Activated CD8-positive, alpha-beta T cell treated with anti-CD3 and anti-CD28 coated beads for 36 hours (primary cell): ENCODE measurements at regions not wholly inside any gene's neighbourhood (a gene's known extent, or its start where the extent isn't known, plus 50 kb on each side); places are given as distances from the start of the nearest gene placed in this dataset.
"Not testable (repeated sequence)": the region's sequence is repeated elsewhere in the genome, so short reads cannot be mapped to it uniquely, and the experiment has no call there.

Source experiments
- ATAC-seq: fragments of 200-7000 bp; cut with Tn5 transposase; one replicate; pipeline ENCODE4 v1.10.0; 2021; ENCODE audit warnings: mild to moderate bottlenecking, moderate library complexity
- CTCF ChIA-PET: fragments of 350-600 bp; sonication (Branson Sonifier 250); formaldehyde crosslinking; loops from one replicate; lab custom pipeline; 2021; ENCODE audit warnings: antibody characterized with exemption; lab: Charles Lee
- POLR2A ChIA-PET: fragments of 350-600 bp; sonication (Branson Sonifier 250); formaldehyde crosslinking; loops from one replicate; lab custom pipeline; 2021; ENCODE audit warnings: antibody characterized with exemption; lab: Charles Lee
- DNase-seq: peaks from one replicate; pipeline ENCODE4 v3.0.0-alpha.2; 2020
- H3K27ac Mint-ChIP-seq: one replicate; pipeline ENCODE4 v1.8.0; 2021; ENCODE audit warnings: mild to moderate bottlenecking, mixed read lengths
- H3K27me3 Mint-ChIP-seq: one replicate; pipeline ENCODE4 v1.8.0; 2021; ENCODE audit warnings: mixed read lengths
- H3K36me3 Mint-ChIP-seq: one replicate; pipeline ENCODE4 v1.8.0; 2021; ENCODE audit warnings: low read depth, mixed read lengths
- H3K4me1 Mint-ChIP-seq: one replicate; pipeline ENCODE4 v1.8.0; 2021; ENCODE audit warnings: low read depth, mixed read lengths
- H3K4me3 Mint-ChIP-seq: one replicate; pipeline ENCODE4 v1.8.0; 2021; ENCODE audit warnings: mild to moderate bottlenecking, moderate library complexity, mixed read lengths
- H3K9me3 Mint-ChIP-seq: one replicate; pipeline ENCODE4 v1.8.0; 2021; ENCODE audit warnings: mixed read lengths
- intact Hi-C: fragments of 100-400 bp; cut with micrococcal nuclease; formaldehyde crosslinking; loops from one replicate; pipeline ENCODE4 v1.10.0; 2022
- TF ChIP-seq, protein P1 (sequence below): fragments of 200-600 bp; IDR thresholded peaks from one replicate; pipeline ENCODE4 v1.8.0; 2022; ENCODE audit warnings: antibody characterized with exemption, mild to moderate bottlenecking

DNA sequence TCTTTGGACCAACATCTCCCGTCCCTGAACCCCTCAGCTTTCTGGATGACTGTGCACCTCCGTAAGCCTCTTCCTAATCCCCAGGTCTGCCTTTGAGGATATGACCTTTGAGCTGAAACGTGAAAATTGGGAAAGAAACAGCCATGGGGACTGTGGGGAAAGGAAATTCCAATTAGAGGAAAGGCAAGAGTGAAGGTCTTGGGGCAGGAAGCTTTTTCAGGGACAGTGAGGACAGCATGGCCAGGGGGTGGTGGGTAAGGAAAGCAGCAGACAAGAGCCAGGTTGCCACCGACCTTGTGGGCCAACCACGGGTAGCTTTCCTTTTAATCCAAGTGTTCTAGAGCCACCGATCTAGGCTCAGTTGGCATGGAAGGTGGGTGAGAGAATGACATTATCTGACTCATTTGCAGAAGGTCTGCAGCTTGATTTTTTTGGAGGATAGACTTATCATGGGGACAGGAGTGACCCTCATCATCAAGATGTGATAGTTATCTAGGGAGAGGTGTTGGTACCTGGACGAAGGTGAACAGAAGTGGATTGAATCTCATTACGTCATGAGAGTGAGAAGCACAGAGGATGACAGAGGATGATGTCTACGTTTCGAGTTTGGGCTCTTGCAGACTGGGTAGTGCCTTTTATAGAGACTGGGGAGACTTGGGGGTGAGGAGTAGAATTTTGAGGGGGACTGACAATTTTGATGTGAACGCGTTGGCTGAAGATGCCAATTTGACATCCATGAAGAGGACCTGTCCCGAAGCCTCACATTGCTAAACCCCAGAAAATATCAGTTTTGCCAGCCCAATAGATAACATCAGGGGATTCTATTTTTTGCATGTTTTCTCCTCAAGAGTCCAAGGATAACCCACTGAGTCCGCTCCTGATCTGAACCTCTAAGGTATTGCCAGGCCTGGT lies 136.7 kb upstream of the PEG3 start:
- DNase-seq (no peak), ATAC-seq (no peak)
- Mint-ChIP-seq H3K36me3 (peaks cover 4% of the 10 kb centered on the region), H3K27me3 (no peaks in the 10 kb centered on the region), H3K27ac (no peak overlapping the region), H3K4me1 (no peaks in the 10 kb centered on the region), H3K4me3 (no peak overlapping the region), H3K9me3 (peaks cover 25% of the 10 kb centered on the region)
- CTCF ChIA-PET = no interaction called here
- intact Hi-C loops = no loop called here
- POLR2A ChIA-PET = no interaction called here
- TF ChIP-seq, protein P1, sequence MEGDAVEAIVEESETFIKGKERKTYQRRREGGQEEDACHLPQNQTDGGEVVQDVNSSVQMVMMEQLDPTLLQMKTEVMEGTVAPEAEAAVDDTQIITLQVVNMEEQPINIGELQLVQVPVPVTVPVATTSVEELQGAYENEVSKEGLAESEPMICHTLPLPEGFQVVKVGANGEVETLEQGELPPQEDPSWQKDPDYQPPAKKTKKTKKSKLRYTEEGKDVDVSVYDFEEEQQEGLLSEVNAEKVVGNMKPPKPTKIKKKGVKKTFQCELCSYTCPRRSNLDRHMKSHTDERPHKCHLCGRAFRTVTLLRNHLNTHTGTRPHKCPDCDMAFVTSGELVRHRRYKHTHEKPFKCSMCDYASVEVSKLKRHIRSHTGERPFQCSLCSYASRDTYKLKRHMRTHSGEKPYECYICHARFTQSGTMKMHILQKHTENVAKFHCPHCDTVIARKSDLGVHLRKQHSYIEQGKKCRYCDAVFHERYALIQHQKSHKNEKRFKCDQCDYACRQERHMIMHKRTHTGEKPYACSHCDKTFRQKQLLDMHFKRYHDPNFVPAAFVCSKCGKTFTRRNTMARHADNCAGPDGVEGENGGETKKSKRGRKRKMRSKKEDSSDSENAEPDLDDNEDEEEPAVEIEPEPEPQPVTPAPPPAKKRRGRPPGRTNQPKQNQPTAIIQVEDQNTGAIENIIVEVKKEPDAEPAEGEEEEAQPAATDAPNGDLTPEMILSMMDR = no peak

DNA sequence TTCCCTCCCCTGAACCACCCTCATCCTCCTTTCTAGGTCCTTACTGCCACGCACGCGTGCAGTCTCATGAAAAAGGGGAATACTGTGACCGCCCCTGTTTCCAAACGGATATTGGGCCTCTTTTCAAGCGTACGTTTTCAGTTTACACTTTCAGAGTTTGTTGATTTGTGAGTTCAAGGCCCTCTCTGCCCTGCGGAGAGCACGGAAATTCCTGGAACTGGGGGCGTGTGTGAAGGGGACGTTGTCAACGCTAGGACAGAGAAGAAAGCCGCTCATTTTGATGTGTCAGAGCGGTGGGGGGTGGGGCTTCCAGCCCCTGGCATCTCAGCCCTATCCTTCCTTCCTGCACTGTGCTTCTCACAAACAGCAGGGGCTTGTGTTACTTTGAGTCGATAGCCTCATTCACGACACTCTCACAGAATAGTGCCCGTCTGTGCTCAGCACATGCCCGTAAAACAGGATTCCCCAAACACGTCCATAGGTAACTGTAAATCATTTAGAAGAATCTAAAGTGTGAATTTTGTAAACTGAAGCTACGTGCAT lies 137.6 kb upstream of the PEG3 start:
- Mint-ChIP-seq H3K4me1 (no peaks in the 10 kb centered on the region), H3K4me3 (no peak overlapping the region), H3K27ac (no peak overlapping the region), H3K27me3 (no peaks in the 10 kb centered on the region), H3K9me3 (peaks cover 28% of the 10 kb centered on the region), H3K36me3 (peaks cover 4% of the 10 kb centered on the region)
- ATAC-seq (no peak), DNase-seq (no peak)
- ChIA-PET CTCF (no interaction called here), POLR2A (no interaction called here)
- TF ChIP-seq, protein P1 = no peak
- intact Hi-C loops = no loop called here

- intact Hi-C loops, H3K27me3 Mint-ChIP-seq, H3K4me3 Mint-ChIP-seq, H3K27ac Mint-ChIP-seq, CTCF ChIA-PET, ATAC-seq, DNase-seq, POLR2A ChIA-PET, H3K4me1 Mint-ChIP-seq, H3K36me3 Mint-ChIP-seq: not testable (repeated sequence)
- peaks cover 40% of the 10 kb centered on the region for H3K9me3 Mint-ChIP-seq
These were observed 139.5 kb upstream of the USP29 start for GRCh38 chr19:56980326-56980725.

DNA sequence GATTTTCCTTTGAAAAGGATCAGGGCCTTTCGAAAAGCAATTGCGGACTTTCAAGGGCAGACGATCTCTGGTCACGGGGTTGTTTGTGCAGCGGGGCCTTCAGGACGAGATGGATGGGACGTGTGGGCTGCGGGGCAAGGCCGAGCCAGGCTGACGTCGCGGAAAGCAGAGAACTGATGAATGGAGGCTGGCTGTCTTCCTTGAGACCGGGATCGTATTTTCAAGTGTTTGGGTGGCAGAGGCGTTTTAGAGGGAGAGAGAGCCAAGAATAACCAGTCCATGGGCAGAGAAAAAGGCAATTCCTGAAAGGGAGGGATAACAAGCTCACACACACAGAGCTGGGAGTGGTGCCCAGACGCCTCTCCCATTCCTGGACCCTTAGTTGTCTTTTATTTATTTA lies 138.9 kb upstream of the USP29 start:
- H3K27me3 Mint-ChIP-seq = no peaks in the 10 kb centered on the region
- CTCF ChIA-PET = no interaction called here
- intact Hi-C loops = no loop called here
- no peak for ATAC-seq
- POLR2A ChIA-PET = no interaction called here
- no peak for DNase-seq
- no peak overlapping the region for H3K4me3 Mint-ChIP-seq
- H3K4me1 Mint-ChIP-seq = no peaks in the 10 kb centered on the region
- peaks cover 4% of the 10 kb centered on the region for H3K36me3 Mint-ChIP-seq
- no peak overlapping the region for H3K27ac Mint-ChIP-seq
- TF ChIP-seq, protein P1 = no peak
- peaks cover 43% of the 10 kb centered on the region for H3K9me3 Mint-ChIP-seq

DNA sequence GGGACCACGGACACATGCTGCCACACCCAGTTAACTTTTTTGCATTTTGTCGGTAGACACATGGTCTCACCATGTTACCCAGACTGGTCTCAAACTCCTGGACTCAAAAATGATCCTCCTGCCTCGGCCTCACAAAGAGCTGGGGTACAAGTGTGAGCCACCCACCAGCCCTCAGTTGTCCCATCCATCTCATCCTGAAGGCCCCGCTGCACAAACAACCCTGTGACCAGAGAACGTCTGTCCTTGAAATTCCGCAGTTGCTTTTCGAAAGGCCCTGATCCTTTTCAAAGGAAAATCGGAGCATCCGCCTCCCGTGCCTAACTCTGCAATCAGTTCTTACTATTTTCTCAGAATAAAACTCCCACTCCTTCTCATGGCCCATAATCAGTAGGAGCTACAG lies 138.3 kb upstream of the USP29 start:
- ATAC-seq, intact Hi-C loops, H3K27ac Mint-ChIP-seq, H3K4me1 Mint-ChIP-seq, H3K36me3 Mint-ChIP-seq, H3K4me3 Mint-ChIP-seq, POLR2A ChIA-PET, CTCF ChIA-PET, H3K27me3 Mint-ChIP-seq, DNase-seq: not testable (repeated sequence)
- peaks cover 45% of the 10 kb centered on the region for H3K9me3 Mint-ChIP-seq

DNA sequence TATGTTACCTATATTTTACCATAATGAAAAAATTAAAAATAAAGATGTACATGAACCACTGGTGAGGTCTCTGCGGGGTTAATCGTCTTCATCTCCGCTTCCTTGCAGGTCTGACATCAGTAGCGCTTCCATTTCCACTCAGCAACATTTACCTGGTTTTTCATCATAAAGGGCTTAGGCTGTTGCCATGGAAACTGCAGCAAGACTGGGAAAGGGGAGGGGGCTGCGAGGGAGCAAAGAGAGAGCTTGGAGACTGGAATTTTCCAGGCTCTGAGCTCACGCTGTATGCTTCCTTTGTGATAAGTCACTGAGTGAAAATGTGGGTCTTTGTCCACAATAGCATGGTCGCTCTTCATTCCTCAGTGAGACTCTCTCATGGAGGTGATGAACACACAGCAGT lies 136.6 kb upstream of the USP29 start:
- H3K27ac Mint-ChIP-seq = no peak overlapping the region
- DNase-seq (no peak), ATAC-seq (no peak)
- no peaks in the 10 kb centered on the region for H3K4me1 Mint-ChIP-seq
- POLR2A ChIA-PET = no interaction called here
- CTCF ChIA-PET = no interaction called here
- no peaks in the 10 kb centered on the region for H3K36me3 Mint-ChIP-seq
- no peaks in the 10 kb centered on the region for H3K27me3 Mint-ChIP-seq
- TF ChIP-seq, protein P1 = no peak
- no peak overlapping the region for H3K4me3 Mint-ChIP-seq
- peaks cover 40% of the 10 kb centered on the region for H3K9me3 Mint-ChIP-seq
- intact Hi-C loops = no loop called here
